Lower lobe of right lung (tissue), 2 donors: ENCODE measurements at regions not wholly inside any gene's neighbourhood (a gene's known extent, or its start where the extent isn't known, plus 50 kb on each side); places are given as distances from the start of the nearest gene placed in this dataset.

ENCODE experiments used
- ATAC-seq, 2 donors: fragments of 200-7000 bp; cut with Tn5 transposase; one replicate each; pipeline ENCODE4 v1.9.1; 2020 to 2022; ENCODE audit warnings: mild to moderate bottlenecking in 2 of 2, moderate library complexity in 2 of 2
- DNase-seq: peaks from one replicate; pipeline ENCODE4 v3.0.0-alpha.2; 2020
- H3K27ac ChIP-seq: fragments of 200-600 bp; one replicate; pipeline ENCODE4 v1.8.0; 2022
- H3K27me3 ChIP-seq: fragments of 200-600 bp; one replicate; pipeline ENCODE4 v1.8.0; 2022; ENCODE audit warnings: low read depth
- H3K36me3 ChIP-seq: fragments of 200-600 bp; one replicate; pipeline ENCODE4 v1.8.0; 2022; ENCODE audit warnings: mild to moderate bottlenecking
- H3K4me1 ChIP-seq: fragments of 200-600 bp; one replicate; pipeline ENCODE4 v1.8.0; 2022
- H3K4me3 ChIP-seq: fragments of 200-600 bp; one replicate; pipeline ENCODE4 v1.8.0; 2022; ENCODE audit warnings: mild to moderate bottlenecking
- H3K9me3 ChIP-seq: fragments of 200-600 bp; one replicate; pipeline ENCODE4 v1.8.0; 2022
- intact Hi-C: fragments of 100-400 bp; cut with DNase I; formaldehyde crosslinking; loops from one replicate; pipeline ENCODE4 v1.11.0; 2022
- TF ChIP-seq, protein P1 (sequence below): fragments of 200-600 bp; IDR thresholded peaks from one replicate; pipeline ENCODE4 v1.8.0; 2022; ENCODE audit warnings: antibody characterized with exemption, mild to moderate bottlenecking
- donor health status: DM: no; HTN: yes; CAD: no; lungs with severe emphysema.

DNA sequence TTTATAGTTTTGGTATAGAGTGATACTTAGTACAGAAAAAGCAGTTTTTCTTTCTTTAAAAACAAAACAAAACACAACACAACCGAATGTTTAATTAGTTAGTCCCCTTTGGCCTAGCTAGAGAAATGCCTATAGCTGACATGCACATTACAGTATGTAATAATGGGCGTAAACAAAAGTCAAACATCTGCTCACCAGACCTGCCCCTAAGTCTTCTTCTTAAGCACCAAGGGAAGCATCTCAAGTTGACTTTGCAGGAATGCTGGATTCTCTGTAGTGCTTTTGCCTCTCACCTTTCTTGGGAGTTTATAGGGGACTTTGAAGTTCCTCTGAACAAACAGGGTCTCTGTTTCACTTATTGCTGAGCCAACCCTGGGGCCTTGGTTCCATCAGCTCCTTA lies 143.7 kb downstream of the TM2D1 start:
- no peaks in the 10 kb centered on the region for H3K9me3 ChIP-seq
- H3K36me3 ChIP-seq, result no peaks in the 10 kb centered on the region
- H3K4me3 ChIP-seq, result no peak overlapping the region
- no peak overlapping the region for H3K27ac ChIP-seq
- H3K27me3 ChIP-seq, result no peaks in the 10 kb centered on the region
- ATAC-seq (no peak), DNase-seq (no peak)
- TF ChIP-seq, protein P1, sequence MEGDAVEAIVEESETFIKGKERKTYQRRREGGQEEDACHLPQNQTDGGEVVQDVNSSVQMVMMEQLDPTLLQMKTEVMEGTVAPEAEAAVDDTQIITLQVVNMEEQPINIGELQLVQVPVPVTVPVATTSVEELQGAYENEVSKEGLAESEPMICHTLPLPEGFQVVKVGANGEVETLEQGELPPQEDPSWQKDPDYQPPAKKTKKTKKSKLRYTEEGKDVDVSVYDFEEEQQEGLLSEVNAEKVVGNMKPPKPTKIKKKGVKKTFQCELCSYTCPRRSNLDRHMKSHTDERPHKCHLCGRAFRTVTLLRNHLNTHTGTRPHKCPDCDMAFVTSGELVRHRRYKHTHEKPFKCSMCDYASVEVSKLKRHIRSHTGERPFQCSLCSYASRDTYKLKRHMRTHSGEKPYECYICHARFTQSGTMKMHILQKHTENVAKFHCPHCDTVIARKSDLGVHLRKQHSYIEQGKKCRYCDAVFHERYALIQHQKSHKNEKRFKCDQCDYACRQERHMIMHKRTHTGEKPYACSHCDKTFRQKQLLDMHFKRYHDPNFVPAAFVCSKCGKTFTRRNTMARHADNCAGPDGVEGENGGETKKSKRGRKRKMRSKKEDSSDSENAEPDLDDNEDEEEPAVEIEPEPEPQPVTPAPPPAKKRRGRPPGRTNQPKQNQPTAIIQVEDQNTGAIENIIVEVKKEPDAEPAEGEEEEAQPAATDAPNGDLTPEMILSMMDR, result no peak
- no peaks in the 10 kb centered on the region for H3K4me1 ChIP-seq
- intact Hi-C loops, result no loop called here

DNA sequence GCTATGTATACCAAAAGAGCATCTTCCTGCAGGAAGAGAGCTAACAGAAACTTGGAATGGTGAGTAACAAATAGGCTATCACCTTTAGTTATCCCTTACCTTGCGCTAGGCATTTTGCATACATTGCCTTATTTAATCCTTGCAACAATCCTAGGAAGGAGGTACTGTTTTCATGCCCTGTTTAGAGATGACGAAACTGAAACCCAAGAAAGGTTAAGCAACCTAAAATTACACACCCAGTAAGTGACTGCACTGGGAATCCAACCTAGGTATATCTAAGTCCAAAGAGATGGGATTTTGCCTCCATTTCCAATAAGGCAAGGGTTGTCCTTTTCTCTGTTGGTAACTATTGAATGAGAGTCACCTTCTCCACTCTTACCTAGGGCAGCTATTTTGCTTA lies 144.5 kb downstream of the TM2D1 start:
- H3K9me3 ChIP-seq, result no peaks in the 10 kb centered on the region
- intact Hi-C loops, result no loop called here
- TF ChIP-seq, protein P1, result no peak
- DNase-seq, result no peak
- H3K4me1 ChIP-seq, result no peaks in the 10 kb centered on the region
- no peak for ATAC-seq
- no peak overlapping the region for H3K4me3 ChIP-seq
- H3K36me3 ChIP-seq, result no peaks in the 10 kb centered on the region
- no peaks in the 10 kb centered on the region for H3K27me3 ChIP-seq
- no peak overlapping the region for H3K27ac ChIP-seq

DNA sequence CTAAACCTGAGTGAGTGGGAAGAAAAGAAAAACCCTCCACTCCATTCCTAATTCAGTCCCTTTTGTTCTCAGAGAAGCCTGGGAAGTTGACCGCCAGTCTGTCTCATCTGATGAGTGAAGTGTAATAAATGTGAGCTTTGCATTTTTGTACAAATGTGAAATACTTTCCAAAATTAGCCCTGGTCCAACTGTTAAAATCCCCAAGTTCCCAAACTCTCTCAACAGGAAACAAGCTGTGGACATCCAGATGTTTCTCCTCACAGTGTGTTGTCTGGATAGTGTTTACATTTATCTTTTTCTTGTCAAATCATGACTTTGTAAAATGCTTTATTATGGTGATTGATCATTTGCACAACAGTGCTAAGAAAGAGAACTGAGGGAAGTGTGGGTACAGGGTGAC lies 145.1 kb downstream of the TM2D1 start:
- no peak overlapping the region for H3K27ac ChIP-seq
- intact Hi-C loops, result no loop called here
- H3K36me3 ChIP-seq, result no peaks in the 10 kb centered on the region
- DNase-seq (no peak), ATAC-seq (no peak)
- H3K4me1 ChIP-seq, result no peaks in the 10 kb centered on the region
- TF ChIP-seq, protein P1, result no peak
- no peak overlapping the region for H3K4me3 ChIP-seq
- no peaks in the 10 kb centered on the region for H3K27me3 ChIP-seq
- no peaks in the 10 kb centered on the region for H3K9me3 ChIP-seq

DNA sequence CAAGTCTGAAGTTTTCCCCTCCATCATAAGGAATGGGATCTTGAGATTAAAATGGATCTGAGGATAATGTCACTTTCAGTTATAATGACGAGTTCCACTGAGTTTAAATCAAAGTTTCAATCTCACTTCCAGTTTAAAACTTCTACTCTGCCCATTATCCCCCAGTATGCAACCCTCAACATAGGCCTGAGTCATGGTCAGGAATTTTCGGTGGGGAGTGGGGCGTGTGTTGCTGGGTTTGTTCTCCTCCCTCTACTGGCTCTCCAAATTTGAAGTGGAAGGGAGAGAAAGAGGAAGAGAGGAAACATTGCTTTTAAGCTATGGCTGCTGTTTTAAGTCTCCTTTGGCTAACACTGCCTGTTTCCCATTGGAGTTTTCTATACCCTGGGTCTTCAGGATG lies 152.9 kb downstream of the TM2D1 start:
- Histone ChIP-seq H3K4me3 (no peak overlapping the region), H3K36me3 (no peaks in the 10 kb centered on the region), H3K27ac (no peak overlapping the region), H3K4me1 (no peaks in the 10 kb centered on the region), H3K9me3 (peaks cover under 1% of the 10 kb centered on the region), H3K27me3 (no peaks in the 10 kb centered on the region)
- TF ChIP-seq, protein P1, result no peak
- no peak for ATAC-seq
- no peak for DNase-seq
- intact Hi-C loops, result no loop called here

DNA sequence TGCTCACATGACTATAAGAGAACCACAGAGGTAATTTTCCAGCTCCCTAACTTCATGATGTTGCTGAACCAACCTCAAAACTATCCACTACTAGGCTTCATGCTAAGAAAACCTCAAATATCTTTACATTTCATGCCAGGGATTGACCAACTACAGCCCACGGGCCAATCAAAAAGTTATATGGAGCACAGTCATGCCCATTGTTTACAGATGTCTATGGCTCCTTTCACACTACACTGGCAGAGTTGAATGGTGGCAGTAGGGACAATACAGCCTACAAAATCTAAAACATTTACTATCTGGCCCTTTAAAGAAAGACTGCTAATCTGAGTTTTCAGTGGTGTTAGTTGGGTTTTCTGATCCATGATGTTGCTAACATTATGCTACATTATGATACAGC lies 154.8 kb downstream of the TM2D1 start:
- H3K27ac ChIP-seq, result no peak overlapping the region
- intact Hi-C loops, result no loop called here

DNA sequence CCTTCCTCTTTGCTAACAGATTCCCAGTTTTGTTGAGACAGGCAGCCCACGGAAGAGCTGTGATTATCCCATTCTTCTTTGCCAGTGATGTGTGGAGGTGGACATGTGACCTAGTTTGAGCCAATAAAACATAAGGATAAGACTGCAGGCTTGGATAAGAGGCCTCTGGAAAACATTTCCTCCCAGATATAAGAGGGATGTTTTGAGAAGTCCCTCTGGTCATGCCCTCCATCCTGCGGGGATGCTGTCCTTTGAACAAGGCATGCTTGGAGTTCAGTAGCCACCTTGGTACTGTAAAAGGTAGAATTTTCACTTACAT lies 155.7 kb downstream of the TM2D1 start:
- intact Hi-C loops, result no loop called here

More for the DNA sequence above, 154.8 kb downstream of the TM2D1 start:
- Histone ChIP-seq H3K27me3 (no peaks in the 10 kb centered on the region), H3K9me3 (peaks cover 19% of the 10 kb centered on the region), H3K36me3 (no peaks in the 10 kb centered on the region), H3K4me3 (no peak overlapping the region), H3K4me1 (no peaks in the 10 kb centered on the region)
- TF ChIP-seq, protein P1, result no peak
- ATAC-seq (no peak), DNase-seq (no peak)

More for the DNA sequence above, 155.7 kb downstream of the TM2D1 start:
- H3K27ac ChIP-seq, result no peak overlapping the region
- ATAC-seq (no peak), DNase-seq (no peak)
- no peaks in the 10 kb centered on the region for H3K27me3 ChIP-seq
- H3K4me1 ChIP-seq, result no peaks in the 10 kb centered on the region
- H3K36me3 ChIP-seq, result no peaks in the 10 kb centered on the region
- H3K4me3 ChIP-seq, result no peak overlapping the region
- TF ChIP-seq, protein P1, result no peak
- peaks cover 24% of the 10 kb centered on the region for H3K9me3 ChIP-seq
